ENCODE measurements at regions not wholly inside any gene's neighbourhood (a gene's known extent, or its start where the extent isn't known, plus 50 kb on each side); places are given as distances from the start of the nearest gene placed in this dataset.

GRCh38 chr12:65539023-65539422 lies 260.5 kb downstream of the MSRB3 start:
- TF ChIP-seq EZH2 (IDR thresholded peaks at IDR 0.05; ENCODE audit: low read depth): no peak
- TF ChIP-seq CTCF (conservative IDR thresholded peaks at IDR 0.05): no peak

All from PC-9 (cell line).